ENCODE measurements at regions not wholly inside any gene's neighbourhood (a gene's known extent, or its start where the extent isn't known, plus 50 kb on each side); places are given as distances from the start of the nearest gene placed in this dataset.

GRCh38 chr4:100674976-100675375 is 157.2 kb upstream of the EMCN start:
- no peak overlapping the region for H3K4me3 ChIP-seq (ENCODE audit: insufficient read depth, low read length)
- H3K79me2 ChIP-seq (ENCODE audit: insufficient read depth, low read length): no peaks in the 10 kb centered on the region
- H3K4me1 ChIP-seq (ENCODE audit: insufficient read depth, low read length): no peaks in the 10 kb centered on the region
- DNase-seq (ENCODE audit: insufficient read length, low spot score, missing footprints): no peak
- no peak overlapping the region for H3K4me2 ChIP-seq (ENCODE audit: insufficient read depth, low read length)
- no peaks in the 10 kb centered on the region for H4K20me1 ChIP-seq (ENCODE audit: insufficient read depth, low read length)
- H3K36me3 ChIP-seq (ENCODE audit: insufficient read depth, low read length): no peaks in the 10 kb centered on the region
- H2AFZ ChIP-seq (ENCODE audit: low read length): no peak overlapping the region
- TF ChIP-seq, protein P1, sequence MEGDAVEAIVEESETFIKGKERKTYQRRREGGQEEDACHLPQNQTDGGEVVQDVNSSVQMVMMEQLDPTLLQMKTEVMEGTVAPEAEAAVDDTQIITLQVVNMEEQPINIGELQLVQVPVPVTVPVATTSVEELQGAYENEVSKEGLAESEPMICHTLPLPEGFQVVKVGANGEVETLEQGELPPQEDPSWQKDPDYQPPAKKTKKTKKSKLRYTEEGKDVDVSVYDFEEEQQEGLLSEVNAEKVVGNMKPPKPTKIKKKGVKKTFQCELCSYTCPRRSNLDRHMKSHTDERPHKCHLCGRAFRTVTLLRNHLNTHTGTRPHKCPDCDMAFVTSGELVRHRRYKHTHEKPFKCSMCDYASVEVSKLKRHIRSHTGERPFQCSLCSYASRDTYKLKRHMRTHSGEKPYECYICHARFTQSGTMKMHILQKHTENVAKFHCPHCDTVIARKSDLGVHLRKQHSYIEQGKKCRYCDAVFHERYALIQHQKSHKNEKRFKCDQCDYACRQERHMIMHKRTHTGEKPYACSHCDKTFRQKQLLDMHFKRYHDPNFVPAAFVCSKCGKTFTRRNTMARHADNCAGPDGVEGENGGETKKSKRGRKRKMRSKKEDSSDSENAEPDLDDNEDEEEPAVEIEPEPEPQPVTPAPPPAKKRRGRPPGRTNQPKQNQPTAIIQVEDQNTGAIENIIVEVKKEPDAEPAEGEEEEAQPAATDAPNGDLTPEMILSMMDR (IDR thresholded peaks at IDR 0.05; ENCODE audit: extremely low read depth, low read depth, low read length): no peak
- no peak overlapping the region for H3K27ac ChIP-seq (ENCODE audit: low read depth, low read length)
- no peaks in the 10 kb centered on the region for H3K9me3 ChIP-seq (ENCODE audit: low read depth, low read length)
- no peaks in the 10 kb centered on the region for H3K27me3 ChIP-seq (ENCODE audit: insufficient read depth, low read length)

- Histone ChIP-seq H3K27me3 (ENCODE audit: insufficient read depth, low read length) (no peaks in the 10 kb centered on the region), H3K4me2 (ENCODE audit: insufficient read depth, low read length) (no peak overlapping the region), H3K4me1 (ENCODE audit: insufficient read depth, low read length) (no peaks in the 10 kb centered on the region), H3K9me3 (ENCODE audit: low read depth, low read length) (no peaks in the 10 kb centered on the region), H2AFZ (ENCODE audit: low read length) (no peak overlapping the region), H3K4me3 (ENCODE audit: insufficient read depth, low read length) (no peak overlapping the region), H3K36me3 (ENCODE audit: insufficient read depth, low read length) (no peaks in the 10 kb centered on the region), H4K20me1 (ENCODE audit: insufficient read depth, low read length) (no peaks in the 10 kb centered on the region), H3K79me2 (ENCODE audit: insufficient read depth, low read length) (no peaks in the 10 kb centered on the region), H3K27ac (ENCODE audit: low read depth, low read length) (no peak overlapping the region)
- TF ChIP-seq, protein P1 (IDR thresholded peaks at IDR 0.05; ENCODE audit: extremely low read depth, low read depth, low read length): no peak
- DNase-seq (ENCODE audit: insufficient read length, low spot score, missing footprints): no peak
These were observed 139.4 kb upstream of the EMCN start for GRCh38 chr4:100657187-100657586.

DNA sequence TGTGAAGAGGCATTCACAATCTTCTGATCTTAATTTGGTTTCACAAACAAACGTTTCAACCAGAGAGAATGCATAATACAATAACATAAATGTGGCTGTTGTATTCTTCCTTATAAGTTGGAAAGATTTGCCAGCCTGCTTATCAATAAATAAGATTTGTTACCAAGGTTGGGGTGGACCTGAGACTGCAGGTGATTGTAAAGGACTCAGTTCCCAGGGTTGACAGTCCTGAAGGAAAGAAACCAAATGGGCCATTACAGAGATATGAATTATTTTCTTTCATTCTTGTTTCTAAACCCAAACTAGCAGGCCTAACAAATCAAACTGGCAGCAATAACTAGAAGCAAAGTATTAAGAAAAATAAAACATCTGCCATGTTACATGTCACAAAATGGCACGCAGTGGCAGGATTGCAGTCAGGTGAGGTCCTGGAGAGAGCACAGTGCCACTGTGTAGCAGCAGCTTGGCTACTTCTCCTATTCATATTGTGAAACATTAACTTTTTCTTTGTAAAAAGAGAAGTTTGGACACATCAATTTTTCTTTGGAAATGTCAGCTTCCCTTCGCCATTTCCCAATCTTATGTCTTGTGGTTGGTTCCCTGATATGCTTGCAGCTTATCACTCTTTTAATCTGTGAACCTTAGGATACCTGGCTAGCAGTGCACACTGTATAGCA is 133.8 kb upstream of the EMCN start:
- no peaks in the 10 kb centered on the region for H4K20me1 ChIP-seq (ENCODE audit: insufficient read depth, low read length)

DNA sequence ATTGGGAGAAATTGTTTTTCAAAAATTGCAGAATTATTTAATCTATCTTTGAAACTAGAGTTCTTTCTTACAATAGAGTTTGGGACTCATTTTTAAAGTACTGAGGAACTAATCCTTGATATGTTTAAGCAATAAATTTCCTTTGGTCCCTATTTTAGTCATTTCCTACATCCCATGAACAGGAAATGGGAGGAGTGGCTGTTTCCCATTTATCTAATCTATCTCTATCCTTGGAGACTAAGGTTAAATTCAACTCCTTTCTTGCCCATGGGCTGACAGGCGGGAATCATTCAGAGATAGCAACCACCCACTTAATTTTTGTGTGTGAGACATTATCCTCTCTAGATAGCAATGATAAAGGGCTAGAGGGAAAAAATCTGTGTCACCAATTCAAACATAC is 131.6 kb upstream of the EMCN start:
- H2AFZ ChIP-seq (ENCODE audit: low read length): no peak overlapping the region
- TF ChIP-seq, protein P1 (IDR thresholded peaks at IDR 0.05; ENCODE audit: extremely low read depth, low read depth, low read length): no peak

More for the DNA sequence above, 133.8 kb upstream of the EMCN start:
- Histone ChIP-seq H3K9me3 (ENCODE audit: low read depth, low read length) (no peaks in the 10 kb centered on the region), H2AFZ (ENCODE audit: low read length) (no peak overlapping the region), H3K4me3 (ENCODE audit: insufficient read depth, low read length) (no peak overlapping the region), H3K27me3 (ENCODE audit: insufficient read depth, low read length) (no peaks in the 10 kb centered on the region), H3K4me2 (ENCODE audit: insufficient read depth, low read length) (no peak overlapping the region), H3K4me1 (ENCODE audit: insufficient read depth, low read length) (no peaks in the 10 kb centered on the region), H3K27ac (ENCODE audit: low read depth, low read length) (no peak overlapping the region), H3K79me2 (ENCODE audit: insufficient read depth, low read length) (no peaks in the 10 kb centered on the region), H3K36me3 (ENCODE audit: insufficient read depth, low read length) (no peaks in the 10 kb centered on the region)
- TF ChIP-seq, protein P1 (IDR thresholded peaks at IDR 0.05; ENCODE audit: extremely low read depth, low read depth, low read length): no peak
- no peak for DNase-seq (ENCODE audit: insufficient read length, low spot score, missing footprints)

More for the DNA sequence above, 131.6 kb upstream of the EMCN start:
- Histone ChIP-seq H3K9me3 (ENCODE audit: low read depth, low read length) (no peaks in the 10 kb centered on the region), H3K4me1 (ENCODE audit: insufficient read depth, low read length) (no peaks in the 10 kb centered on the region), H3K4me2 (ENCODE audit: insufficient read depth, low read length) (no peak overlapping the region), H3K27ac (ENCODE audit: low read depth, low read length) (no peak overlapping the region), H3K4me3 (ENCODE audit: insufficient read depth, low read length) (no peak overlapping the region), H3K36me3 (ENCODE audit: insufficient read depth, low read length) (no peaks in the 10 kb centered on the region), H3K79me2 (ENCODE audit: insufficient read depth, low read length) (no peaks in the 10 kb centered on the region), H3K27me3 (ENCODE audit: insufficient read depth, low read length) (no peaks in the 10 kb centered on the region), H4K20me1 (ENCODE audit: insufficient read depth, low read length) (no peaks in the 10 kb centered on the region)
- peak; percentile 52 for DNase-seq (ENCODE audit: insufficient read length, low spot score, missing footprints)

Measured in osteoblast (primary cell).